Left ventricle myocardium inferior (tissue), 1 donor: ENCODE measurements at regions not wholly inside any gene's neighbourhood (a gene's known extent, or its start where the extent isn't known, plus 50 kb on each side); places are given as distances from the start of the nearest gene placed in this dataset.

Experiments
- DNase-seq: peaks from one replicate; pipeline ENCODE4 v3.0.0-alpha.2; 2020
- H3K27ac ChIP-seq: fragments of 200-600 bp; replicated peaks from 2 replicates; pipeline ENCODE4 v1.8.0; 2021
- H3K27me3 ChIP-seq: fragments of 200-600 bp; 2 replicates; pipeline ENCODE4 v1.8.0; 2021; ENCODE audit warnings: low read depth
- H3K36me3 ChIP-seq: fragments of 200-600 bp; 2 replicates; pipeline ENCODE4 v1.8.0; 2021
- H3K4me1 ChIP-seq: fragments of 200-600 bp; 2 replicates; pipeline ENCODE4 v1.8.0; 2021
- H3K4me3 ChIP-seq: fragments of 200-600 bp; 2 replicates; pipeline ENCODE4 v1.8.0; 2021; ENCODE audit warnings: mild to moderate bottlenecking, moderate library complexity
- H3K9me3 ChIP-seq: fragments of 200-600 bp; replicated peaks from 2 replicates; pipeline ENCODE4 v1.8.0; 2021
- intact Hi-C: fragments of 100-400 bp; cut with micrococcal nuclease; formaldehyde crosslinking; loops from one replicate; pipeline ENCODE4 v1.11.0; 2022
- TF ChIP-seq, protein P1 (sequence below): fragments of 200-600 bp; IDR thresholded peaks from 2 replicates; pipeline ENCODE4 v1.8.0; 2021; ENCODE audit warnings: antibody characterized with exemption, mild to moderate bottlenecking, borderline replicate concordance
- donor health status: DM: no; HTN: yes; CAD: no; lungs with severe emphysema.

DNA sequence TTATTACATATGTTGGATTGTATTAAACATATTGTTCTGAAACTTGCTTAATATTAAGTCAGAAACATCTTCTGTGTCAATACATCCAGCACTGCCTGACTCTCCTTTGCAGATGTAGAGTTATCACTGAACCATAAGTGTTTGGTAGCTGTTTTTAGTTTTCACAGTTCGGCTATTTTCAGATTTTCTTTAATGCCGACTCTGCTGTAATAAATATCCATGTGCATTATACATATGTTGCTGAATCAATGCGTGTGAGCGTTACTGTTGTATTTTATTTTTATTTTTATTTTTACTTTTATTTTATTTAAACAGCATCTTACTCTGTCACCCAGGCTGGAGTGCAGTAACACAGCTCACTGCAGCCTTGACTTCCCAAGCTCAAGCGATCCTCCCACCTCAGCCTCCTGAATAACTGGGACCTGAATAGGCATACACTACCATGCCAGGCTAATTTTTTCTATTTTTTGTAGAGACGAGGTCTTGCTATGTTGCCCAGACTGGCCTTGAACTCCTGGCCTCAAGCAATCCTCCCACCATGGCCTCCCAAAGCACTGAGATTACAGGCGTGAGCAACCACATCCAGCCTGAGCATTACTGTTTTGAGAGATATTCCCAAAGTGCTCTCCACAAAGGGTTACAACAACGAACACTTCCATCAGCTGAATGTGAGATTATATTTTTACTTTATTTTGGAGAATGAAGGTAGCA lies 50.7 kb upstream of the NOCT start:
- TF ChIP-seq, protein P1, sequence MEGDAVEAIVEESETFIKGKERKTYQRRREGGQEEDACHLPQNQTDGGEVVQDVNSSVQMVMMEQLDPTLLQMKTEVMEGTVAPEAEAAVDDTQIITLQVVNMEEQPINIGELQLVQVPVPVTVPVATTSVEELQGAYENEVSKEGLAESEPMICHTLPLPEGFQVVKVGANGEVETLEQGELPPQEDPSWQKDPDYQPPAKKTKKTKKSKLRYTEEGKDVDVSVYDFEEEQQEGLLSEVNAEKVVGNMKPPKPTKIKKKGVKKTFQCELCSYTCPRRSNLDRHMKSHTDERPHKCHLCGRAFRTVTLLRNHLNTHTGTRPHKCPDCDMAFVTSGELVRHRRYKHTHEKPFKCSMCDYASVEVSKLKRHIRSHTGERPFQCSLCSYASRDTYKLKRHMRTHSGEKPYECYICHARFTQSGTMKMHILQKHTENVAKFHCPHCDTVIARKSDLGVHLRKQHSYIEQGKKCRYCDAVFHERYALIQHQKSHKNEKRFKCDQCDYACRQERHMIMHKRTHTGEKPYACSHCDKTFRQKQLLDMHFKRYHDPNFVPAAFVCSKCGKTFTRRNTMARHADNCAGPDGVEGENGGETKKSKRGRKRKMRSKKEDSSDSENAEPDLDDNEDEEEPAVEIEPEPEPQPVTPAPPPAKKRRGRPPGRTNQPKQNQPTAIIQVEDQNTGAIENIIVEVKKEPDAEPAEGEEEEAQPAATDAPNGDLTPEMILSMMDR, result no peak
- intact Hi-C loops, result no loop called here
- Histone ChIP-seq H3K27ac (no peak overlapping the region), H3K9me3 (no peaks in the 10 kb centered on the region), H3K4me3 (no peak overlapping the region), H3K36me3 (no peaks in the 10 kb centered on the region), H3K27me3 (no peaks in the 10 kb centered on the region), H3K4me1 (no peaks in the 10 kb centered on the region)
- no peak for DNase-seq

DNA sequence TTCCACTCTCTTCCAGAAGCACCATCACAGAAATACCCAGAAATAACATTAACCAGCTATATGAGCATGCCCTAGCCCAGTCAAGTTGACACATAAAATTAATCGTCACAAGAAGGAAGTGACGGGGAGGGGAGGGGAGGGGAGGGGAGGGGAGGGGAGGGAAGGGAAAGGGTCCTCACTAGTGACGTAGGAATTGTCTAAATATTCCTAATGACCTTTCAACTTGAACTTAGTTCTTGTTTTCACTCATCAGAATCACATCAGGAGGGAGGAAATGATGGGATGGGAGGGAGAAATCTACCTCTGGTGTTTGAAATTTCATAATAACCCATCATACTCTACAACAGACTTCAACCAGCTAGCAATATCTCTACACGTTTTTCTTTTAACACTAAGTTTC lies 52.2 kb upstream of the NOCT start:
- Histone ChIP-seq H3K36me3 (no peaks in the 10 kb centered on the region), H3K27me3 (no peaks in the 10 kb centered on the region), H3K27ac (no peak overlapping the region), H3K9me3 (no peaks in the 10 kb centered on the region), H3K4me1 (no peaks in the 10 kb centered on the region), H3K4me3 (no peak overlapping the region)
- DNase-seq, result no peak
- TF ChIP-seq, protein P1, result no peak
- intact Hi-C loops, result no loop called here

DNA sequence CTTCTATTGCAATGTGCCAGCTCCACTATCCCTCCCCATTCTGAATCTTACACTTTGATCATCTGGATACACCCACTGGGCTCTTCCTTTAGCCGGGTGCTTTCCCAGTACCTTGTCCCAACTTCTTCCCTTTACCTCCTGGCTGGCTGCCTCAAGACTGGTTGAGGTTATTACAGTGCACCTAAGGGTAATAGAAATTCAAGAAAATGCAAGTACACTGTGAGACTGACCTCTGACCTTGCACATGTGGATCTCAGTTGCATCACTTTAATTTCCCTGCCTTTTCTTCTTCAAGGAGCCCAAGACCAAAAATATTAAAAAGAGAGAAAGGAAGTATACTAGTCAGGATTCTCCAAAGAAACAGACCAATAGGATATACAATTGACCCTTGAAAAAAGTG lies 53.9 kb upstream of the NOCT start:
- no peak for DNase-seq
- intact Hi-C loops, result no loop called here
- Histone ChIP-seq H3K4me3 (no peak overlapping the region), H3K9me3 (no peaks in the 10 kb centered on the region), H3K4me1 (no peaks in the 10 kb centered on the region), H3K27ac (peak overlapping the region; percentile 41), H3K36me3 (no peaks in the 10 kb centered on the region), H3K27me3 (no peaks in the 10 kb centered on the region)
- TF ChIP-seq, protein P1, result no peak

DNA sequence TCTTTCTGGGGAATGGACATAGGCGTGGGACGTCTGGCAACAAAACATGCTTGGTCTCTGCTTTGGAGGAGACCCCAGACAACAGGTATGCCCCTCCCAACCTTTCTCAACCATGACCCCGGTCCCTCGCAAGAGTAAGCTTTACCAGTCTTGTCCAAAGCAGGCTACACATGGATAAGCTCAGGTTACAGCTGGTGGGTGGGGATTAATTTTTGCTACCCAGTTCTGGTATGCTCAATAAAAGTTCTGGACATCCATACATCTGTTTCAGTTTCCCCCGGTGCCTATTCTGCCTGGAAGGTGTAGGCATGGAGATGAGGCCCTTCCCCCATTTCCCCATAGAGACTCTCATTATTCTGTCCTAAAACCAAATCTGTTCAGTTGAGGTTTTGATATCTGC lies 54.5 kb upstream of the NOCT start:
- no peak for DNase-seq
- TF ChIP-seq, protein P1, result no peak
- Histone ChIP-seq H3K9me3 (no peaks in the 10 kb centered on the region), H3K36me3 (no peaks in the 10 kb centered on the region), H3K4me3 (no peak overlapping the region), H3K4me1 (no peaks in the 10 kb centered on the region), H3K27me3 (no peaks in the 10 kb centered on the region), H3K27ac (peak overlapping the region; percentile 41)
- intact Hi-C loops, result no loop called here

DNA sequence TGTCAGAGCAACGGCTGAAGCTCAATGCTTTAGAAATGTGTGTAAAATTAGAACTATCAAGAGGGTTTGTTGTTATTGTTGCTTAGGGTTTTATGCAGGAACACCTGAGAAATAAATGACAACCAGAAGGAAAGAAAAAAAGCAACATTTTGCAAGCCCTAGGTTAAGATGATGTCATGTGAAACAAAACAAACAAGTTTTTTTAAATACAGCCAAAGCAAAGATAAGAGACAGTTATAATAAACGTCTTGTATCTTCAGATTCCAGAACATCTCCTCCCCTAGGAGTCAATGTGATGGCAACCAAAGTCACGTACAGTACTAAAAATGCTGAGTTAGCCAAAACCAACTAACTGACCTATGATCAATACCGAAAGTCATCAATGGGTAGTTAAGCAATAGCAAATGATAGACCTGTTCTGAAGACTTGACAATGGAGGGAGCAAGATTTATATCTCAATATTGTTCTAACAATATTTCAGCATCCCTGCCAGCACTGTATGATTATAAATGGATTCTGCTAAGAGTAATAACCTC lies 55.3 kb upstream of the NOCT start:
- peak overlapping the region; percentile 41 for H3K27ac ChIP-seq
- no peaks in the 10 kb centered on the region for H3K36me3 ChIP-seq
- TF ChIP-seq, protein P1, result no peak
- no peaks in the 10 kb centered on the region for H3K9me3 ChIP-seq
- H3K4me3 ChIP-seq, result no peak overlapping the region
- no peak for DNase-seq
- intact Hi-C loops, result no loop called here
- no peaks in the 10 kb centered on the region for H3K4me1 ChIP-seq
- no peaks in the 10 kb centered on the region for H3K27me3 ChIP-seq
